B cell (primary cell): ENCODE measurements at regions not wholly inside any gene's neighbourhood (a gene's known extent, or its start where the extent isn't known, plus 50 kb on each side); places are given as distances from the start of the nearest gene placed in this dataset.

Source experiments
- EZH2 ChIP-seq: IDR thresholded peaks from 2 replicates; pipeline ENCODE4 v1.6.1; 2012; ENCODE audit warnings: borderline replicate concordance, low read depth, mild to moderate bottlenecking, moderate library complexity, low read length; ENCODE audit not compliant: insufficient read depth, poor library complexity, severe bottlenecking
- TF ChIP-seq, protein P1 (sequence below): fragments of 200-600 bp; IDR thresholded peaks from one replicate; pipeline ENCODE4 v1.8.0; 2022; ENCODE audit warnings: antibody characterized with exemption, mild to moderate bottlenecking

DNA sequence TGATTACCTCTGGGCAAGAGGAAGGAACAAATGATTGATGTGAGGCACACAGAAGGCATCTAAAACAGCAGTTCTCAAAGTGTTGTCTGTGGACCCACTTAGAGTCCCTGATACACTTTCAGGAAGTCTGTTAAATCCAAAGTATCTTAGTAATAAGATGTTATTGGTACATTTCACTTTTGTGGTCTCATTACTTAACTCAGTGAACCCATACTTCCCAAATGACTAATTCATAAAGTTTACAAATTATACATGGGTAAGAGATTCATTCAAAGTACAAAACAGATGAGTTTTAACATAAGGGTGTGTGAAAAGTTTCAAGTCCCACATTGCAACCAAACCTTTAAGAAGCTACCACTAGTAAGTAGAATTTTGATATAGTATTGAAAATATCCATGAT lies 440.5 kb downstream of the NUP35 start:
- TF ChIP-seq EZH2 = no peak
- TF ChIP-seq, protein P1, sequence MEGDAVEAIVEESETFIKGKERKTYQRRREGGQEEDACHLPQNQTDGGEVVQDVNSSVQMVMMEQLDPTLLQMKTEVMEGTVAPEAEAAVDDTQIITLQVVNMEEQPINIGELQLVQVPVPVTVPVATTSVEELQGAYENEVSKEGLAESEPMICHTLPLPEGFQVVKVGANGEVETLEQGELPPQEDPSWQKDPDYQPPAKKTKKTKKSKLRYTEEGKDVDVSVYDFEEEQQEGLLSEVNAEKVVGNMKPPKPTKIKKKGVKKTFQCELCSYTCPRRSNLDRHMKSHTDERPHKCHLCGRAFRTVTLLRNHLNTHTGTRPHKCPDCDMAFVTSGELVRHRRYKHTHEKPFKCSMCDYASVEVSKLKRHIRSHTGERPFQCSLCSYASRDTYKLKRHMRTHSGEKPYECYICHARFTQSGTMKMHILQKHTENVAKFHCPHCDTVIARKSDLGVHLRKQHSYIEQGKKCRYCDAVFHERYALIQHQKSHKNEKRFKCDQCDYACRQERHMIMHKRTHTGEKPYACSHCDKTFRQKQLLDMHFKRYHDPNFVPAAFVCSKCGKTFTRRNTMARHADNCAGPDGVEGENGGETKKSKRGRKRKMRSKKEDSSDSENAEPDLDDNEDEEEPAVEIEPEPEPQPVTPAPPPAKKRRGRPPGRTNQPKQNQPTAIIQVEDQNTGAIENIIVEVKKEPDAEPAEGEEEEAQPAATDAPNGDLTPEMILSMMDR = no peak
